GM19023 (cell line): ENCODE measurements at regions not wholly inside any gene's neighbourhood (a gene's known extent, or its start where the extent isn't known, plus 50 kb on each side); places are given as distances from the start of the nearest gene placed in this dataset.

ENCODE experiments used
- ATAC-seq: cut with Tn5 transposase; IDR thresholded peaks from one replicate; pipeline ENCODE4 v1.9.1; 2021; ENCODE audit warnings: mild to moderate bottlenecking, moderate library complexity; ENCODE audit not compliant: unreplicated experiment

GRCh38 chr4:140250989-140251552 lies 97.1 kb upstream of the MAML3 start:
- no peak for ATAC-seq

DNA sequence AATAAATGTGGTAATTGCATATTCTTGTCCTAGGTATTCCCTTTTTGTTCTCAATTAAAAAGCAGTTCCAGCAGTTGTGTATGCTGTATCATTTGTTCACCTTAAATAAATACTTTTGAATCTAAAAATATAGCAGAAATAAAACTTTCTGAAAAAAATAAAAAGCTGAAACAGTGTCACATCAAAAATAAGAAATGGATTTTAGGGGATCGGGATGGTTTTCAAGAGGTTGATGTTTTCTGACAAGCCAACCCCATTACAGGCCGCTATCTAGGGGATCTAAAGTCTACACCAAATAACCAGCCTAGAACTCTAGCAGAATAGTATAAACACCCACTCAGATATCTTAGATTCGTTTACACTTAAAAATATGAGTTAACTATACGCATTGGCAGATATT lies 95.4 kb upstream of the MAML3 start:
- no peak for ATAC-seq

- ATAC-seq = no peak
Measured at GRCh38 chr4:140247237-140247636, 93.3 kb upstream of the MAML3 start.

GRCh38 chr4:140246216-140246615 lies 92.2 kb upstream of the MAML3 start:
- no peak for ATAC-seq

- ATAC-seq = no peak
Measured at GRCh38 chr4:140244328-140244727, 90.3 kb upstream of the MAML3 start.

- ATAC-seq = peak; percentile 74
Measured at GRCh38 chr4:140243278-140243753, 89.3 kb upstream of the MAML3 start.

DNA sequence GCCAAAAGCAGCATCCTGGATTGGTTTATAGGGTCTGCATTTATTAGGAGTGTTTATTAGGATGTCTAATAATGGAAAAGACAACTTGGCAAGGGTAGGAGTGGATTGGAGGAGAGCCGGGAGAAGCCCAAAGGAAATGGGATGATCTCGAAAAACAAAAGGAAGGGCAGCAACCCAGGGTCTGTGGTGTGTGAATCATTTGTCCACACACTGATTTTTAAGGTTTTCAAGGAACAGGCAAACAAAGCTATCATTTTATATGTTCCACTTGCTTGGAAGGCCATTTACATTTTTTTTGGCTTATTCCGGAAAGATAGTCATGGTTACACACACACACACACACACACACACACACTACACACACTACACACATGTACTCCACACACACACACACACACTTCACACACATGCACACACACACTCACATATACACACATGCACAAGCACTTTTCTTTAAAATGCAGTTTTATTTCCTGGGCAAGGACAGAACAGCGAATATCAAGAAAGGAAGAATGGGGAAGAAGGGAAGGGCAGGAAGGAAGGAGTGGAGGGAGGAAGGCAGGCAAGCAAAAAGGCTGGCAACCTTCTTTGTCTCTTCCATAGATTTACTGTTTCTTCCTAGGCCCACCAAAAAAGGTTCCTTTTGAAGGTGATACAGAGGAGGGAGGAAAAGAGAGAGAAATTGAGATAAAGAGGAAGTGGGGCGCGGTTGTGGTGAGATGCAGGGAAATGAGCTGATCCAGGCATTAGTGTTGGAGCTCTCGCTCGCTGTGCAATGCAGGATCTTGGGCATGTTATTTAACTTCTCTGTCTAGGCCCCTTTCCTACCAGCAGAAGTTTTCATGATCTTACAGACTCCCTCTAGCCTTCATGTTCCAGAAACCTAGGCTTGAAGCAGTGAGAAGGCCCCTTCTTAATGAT lies 88.6 kb upstream of the MAML3 start:
- peak; percentile 54 for ATAC-seq

GRCh38 chr4:140240237-140240636 lies 86.3 kb upstream of the MAML3 start:
- ATAC-seq = no peak

DNA sequence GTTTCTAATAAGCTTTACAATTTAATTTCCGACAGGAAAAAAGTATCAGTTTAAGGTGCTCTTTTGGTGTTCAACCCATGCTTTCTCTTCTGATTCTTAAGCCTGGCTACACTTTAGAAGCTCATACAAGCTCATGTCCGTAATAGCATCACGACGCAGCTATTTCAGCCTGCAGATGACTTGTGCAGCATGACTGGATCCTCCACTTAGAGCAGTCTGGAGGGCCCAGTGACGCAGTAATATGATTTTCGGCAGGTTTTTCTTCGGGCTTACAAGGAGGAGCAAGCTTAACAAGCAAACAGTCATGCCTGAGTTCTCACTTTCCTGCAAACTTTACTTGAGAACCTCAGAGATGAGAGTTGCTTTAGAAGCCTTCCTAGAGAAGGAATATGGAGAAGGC lies 85.3 kb upstream of the MAML3 start:
- ATAC-seq = no peak

DNA sequence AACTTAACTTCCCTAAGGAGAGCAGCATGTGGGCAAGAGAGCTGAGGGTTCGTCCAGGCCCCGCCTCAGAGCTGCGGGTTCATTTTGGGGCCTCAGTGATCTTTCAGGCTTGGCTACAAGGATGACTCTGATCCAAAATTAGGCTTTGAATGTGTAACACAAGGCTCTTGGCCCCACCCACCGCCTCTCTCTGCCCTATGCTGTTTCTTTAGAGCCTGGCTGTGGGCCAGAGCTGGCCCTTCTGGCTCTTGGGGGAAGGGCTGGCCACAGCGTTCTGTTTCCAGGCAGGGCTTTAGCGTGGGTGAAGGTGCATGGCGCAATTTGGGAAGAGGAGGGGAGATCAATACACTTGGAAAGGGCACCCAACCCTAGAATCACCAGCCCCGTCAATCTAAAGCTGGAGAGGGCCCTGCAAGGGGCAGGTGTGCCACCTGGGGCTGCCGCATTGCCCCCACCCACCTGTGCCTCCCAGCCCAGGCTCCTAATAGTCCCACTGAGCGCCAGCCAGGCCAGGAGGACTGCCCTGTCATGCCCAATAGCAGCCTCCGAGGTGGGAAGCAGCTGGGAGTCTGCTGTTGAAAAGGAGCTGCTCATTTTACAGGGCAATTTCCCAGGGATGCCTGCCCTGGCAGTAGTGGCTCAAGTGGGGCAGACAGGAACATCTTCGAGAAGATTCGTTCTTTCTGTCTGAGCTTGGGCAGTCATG lies 84.5 kb upstream of the MAML3 start:
- ATAC-seq = no peak

DNA sequence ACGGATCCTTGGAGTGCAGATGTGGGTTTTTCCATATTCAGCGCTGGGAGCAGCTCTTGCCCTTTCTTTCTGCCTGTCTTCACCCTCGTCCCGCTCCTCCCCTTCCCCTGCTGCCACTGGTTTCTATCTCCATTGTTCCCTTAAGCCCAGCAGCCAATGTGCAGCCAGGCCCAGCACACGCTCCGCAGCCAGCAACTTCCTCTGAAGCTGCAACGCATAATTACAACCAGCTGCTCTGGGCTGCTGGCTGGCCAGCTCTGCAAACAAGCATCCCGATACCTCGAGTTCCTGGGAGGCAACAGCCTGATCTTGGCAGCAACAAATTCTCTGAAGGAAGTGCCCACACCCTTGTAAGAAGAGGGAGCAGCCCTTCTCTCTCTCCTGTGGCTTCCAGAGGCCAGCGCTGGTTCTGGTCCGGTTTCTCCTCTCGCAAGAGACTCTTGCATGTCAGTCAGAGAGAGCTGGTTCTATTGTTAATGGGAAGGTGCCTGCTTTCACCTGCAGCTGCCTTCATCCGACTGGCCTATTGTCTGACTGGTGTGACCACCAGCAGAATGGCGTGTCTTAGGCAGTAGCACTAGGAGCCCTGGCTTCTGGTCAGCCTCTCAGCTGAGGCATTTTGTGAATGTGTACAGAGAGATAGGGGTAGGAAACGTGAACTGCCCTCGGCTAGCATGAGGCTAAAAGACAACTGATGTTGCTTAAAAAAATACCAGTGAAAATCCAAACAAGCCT lies 83.8 kb upstream of the MAML3 start:
- no peak for ATAC-seq

GRCh38 chr4:140236654-140237169 lies 82.7 kb upstream of the MAML3 start:
- ATAC-seq = no peak

DNA sequence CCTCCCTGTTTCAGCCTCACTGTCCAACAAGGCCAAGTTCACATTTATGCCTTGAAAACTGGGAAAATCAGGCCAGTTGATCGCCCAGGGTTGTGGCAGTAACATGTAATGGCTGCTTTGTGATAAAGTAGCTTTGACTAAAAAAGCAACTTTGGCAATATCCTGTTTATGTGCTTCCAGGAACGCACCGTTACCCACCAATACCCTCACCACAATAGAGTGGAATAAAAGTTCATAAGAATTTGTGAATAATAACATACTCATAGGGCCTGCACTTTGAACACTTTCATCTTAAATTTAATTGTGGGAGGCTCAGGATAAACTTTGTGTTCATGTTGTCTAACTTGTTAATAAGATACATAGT lies 80.7 kb upstream of the MAML3 start:
- no peak for ATAC-seq

DNA sequence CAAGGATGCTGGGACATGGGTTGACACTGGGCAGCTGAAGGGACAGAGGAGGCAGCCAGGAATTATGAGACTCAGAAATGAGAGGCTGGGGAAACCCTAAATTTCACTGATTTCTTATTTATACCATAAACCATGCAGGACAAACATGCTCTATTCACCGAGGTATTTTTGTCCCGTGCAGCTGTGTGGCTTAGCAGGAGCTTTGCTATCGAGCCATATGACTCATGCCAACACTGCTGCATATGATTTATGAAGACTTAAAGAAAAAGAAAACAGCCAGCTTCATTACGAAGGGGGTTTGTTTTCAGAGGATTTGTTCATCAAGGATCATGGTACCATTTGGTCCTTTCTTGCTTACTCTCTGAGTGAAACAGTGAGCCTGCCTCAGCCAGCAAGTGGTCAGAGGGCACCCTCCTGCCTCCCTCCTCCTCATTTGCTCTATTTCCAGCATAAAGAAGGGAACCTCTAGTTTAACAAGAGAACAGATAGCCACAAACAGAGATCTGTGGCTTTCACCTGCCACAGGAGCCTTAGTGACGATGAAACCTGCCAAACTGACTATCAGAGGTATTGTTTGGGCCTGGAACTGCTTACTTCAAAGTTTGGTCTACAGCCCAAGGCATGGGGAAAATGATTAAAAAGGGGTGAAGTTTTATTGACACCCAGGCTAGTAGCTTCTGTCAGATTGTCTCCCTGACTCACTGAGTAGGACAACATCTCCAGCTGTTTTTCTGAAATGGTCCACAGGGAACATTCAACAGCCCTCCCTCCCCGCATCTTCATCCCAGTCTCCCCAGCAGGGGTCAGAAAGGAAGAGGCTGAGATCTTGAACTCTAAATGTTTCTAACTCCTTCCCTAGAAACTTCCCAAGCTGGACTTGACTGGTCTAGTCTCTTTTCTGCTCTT lies 80.1 kb upstream of the MAML3 start:
- ATAC-seq = no peak

- no peak for ATAC-seq
Measured at GRCh38 chr4:140229881-140230280, 75.9 kb upstream of the MAML3 start.

- ATAC-seq = no peak
Measured at GRCh38 chr4:140227286-140227685, 73.3 kb upstream of the MAML3 start.

DNA sequence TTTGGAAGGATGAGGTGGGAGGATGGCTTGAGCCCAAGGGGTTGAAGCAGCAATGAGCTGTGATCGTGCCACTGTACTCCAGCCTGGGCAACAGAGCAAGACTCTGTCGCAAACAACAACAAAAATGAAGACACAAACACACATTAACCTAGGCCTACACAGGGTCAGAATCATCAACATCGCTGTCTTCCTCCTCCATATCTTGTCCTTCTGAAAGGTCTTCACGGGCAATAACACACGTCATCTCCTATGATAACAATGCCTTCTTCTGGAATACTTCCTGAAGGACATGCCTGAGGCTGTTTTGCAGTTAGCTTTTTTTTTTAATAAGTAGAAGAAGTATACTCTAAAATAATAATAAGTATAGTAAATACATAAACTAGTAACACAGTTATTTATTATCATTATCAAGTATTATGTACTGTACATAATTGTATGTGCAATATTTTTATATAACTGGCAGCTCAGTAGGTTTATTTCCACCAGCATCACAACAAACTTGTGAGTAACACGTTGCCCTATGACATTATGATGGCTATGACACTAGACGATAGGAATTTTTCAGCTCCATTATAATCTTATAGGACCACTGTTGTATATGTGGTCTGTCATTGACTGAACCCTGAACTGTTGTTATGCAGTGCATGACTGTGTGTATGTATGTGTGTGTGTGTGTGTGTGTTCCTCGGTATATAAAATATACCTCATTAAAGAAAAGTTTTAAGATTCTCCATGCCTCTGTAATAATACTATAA lies 69.2 kb upstream of the MAML3 start:
- no peak for ATAC-seq

GRCh38 chr4:140222171-140222570 lies 68.2 kb upstream of the MAML3 start:
- ATAC-seq = no peak

DNA sequence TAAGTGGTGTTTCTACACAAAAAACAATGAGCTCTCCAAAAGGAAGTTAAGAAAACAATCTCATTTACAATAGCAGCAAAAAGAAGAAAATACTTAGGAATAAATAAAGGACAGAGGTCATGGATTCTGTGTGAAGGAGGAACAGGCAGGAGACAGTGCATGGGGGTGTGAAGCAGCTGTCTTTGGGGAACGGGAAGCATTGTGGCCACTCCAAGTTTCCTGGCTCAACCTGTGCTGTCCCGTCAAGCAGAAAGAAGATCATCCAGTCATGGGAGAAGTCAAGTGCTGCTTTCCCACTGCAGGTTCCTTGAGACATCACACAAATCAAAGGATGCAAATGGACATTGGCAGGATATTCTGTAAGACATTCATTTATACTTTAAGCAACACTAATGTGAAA lies 66.1 kb upstream of the MAML3 start:
- no peak for ATAC-seq
